Body of pancreas (tissue), 4 donors: ENCODE measurements at regions not wholly inside any gene's neighbourhood (a gene's known extent, or its start where the extent isn't known, plus 50 kb on each side); places are given as distances from the start of the nearest gene placed in this dataset.

ENCODE experiments used
- CTCF ChIP-seq, 7 experiments: fragments of 450-650 bp in 4 of 7; fragments of 200-600 bp in 3 of 7; sonication (generic) in 3 of 7; IDR thresholded peaks; one replicate each; pipeline ENCODE4 v1.5.1; 2016 to 2019; ENCODE audit warnings: antibody characterized with exemption in 7 of 7
- POLR2A ChIP-seq, 3 donors: fragments of 450-650 bp; IDR thresholded peaks; one replicate each; pipeline ENCODE4 v1.6.1; 2016; ENCODE audit warnings: antibody characterized with exemption in 3 of 3, mild to moderate bottlenecking in 2 of 3

GRCh38 chr13:90783273-90783672 is 564.2 kb upstream of the MIR17HG start:
- TF ChIP-seq CTCF (IDR thresholded peaks at IDR 0.05) (no peak), POLR2A (IDR thresholded peaks at IDR 0.05) (no peak)
